OCI-LY3 (cell line): ENCODE measurements at regions not wholly inside any gene's neighbourhood (a gene's known extent, or its start where the extent isn't known, plus 50 kb on each side); places are given as distances from the start of the nearest gene placed in this dataset.

Source experiments
- H2AFZ ChIP-seq: fragments of 200-600, 300-600 bp; shearing (Covaris generic); 2 replicates; pipeline ENCODE4 v1.6.0; 2014; ENCODE audit warnings: antibody characterized with exemption, low read depth, low read length
- H3K27ac ChIP-seq: fragments of 200-600, 300-600 bp; sonication (generic); 2 replicates; pipeline ENCODE4 v1.5.1; 2014; ENCODE audit warnings: mild to moderate bottlenecking, low read length, moderate library complexity, mixed read lengths
- H3K27me3 ChIP-seq: fragments of 200-600, 300-600 bp; sonication (generic); 2 replicates; pipeline ENCODE4 v1.6.1; 2014; ENCODE audit warnings: low read depth, low read length, mixed read lengths
- H3K36me3 ChIP-seq: fragments of 200-600, 300-600 bp; sonication (generic); replicated peaks from 2 replicates; pipeline ENCODE3; 2014; ENCODE audit warnings: low read depth, low read length, mixed read lengths
- H3K4me1 ChIP-seq: fragments of 300-600, 200-600 bp; sonication (generic); 2 replicates; pipeline ENCODE4 v1.6.1; 2014; ENCODE audit warnings: low read length, mixed read lengths
- H3K4me2 ChIP-seq: fragments of 200-600, 300-600 bp; sonication (generic); 2 replicates; pipeline ENCODE4 v1.6.1; 2014; ENCODE audit warnings: low read length, mixed read lengths
- H3K4me3 ChIP-seq: fragments of 300-600, 200-600 bp; sonication (generic); 2 replicates; pipeline ENCODE4 v1.5.1; 2014; ENCODE audit warnings: antibody characterized with exemption, mild to moderate bottlenecking, low read length, moderate library complexity
- H3K79me2 ChIP-seq: fragments of 300-600, 200-600 bp; shearing (Covaris generic); 2 replicates; pipeline ENCODE4 v1.6.1; 2014; ENCODE audit warnings: mild to moderate bottlenecking, low read length, mixed read lengths
- H3K9ac ChIP-seq: fragments of 300-600, 200-600 bp; shearing (Covaris generic); 2 replicates; pipeline ENCODE4 v1.6.0; 2014; ENCODE audit warnings: mild to moderate bottlenecking, low read length, moderate library complexity
- H3K9me3 ChIP-seq: fragments of 200-600, 300-600 bp; shearing (Covaris generic); 2 replicates; pipeline ENCODE4 v1.6.1; 2014; ENCODE audit warnings: low read length, mixed read lengths; ENCODE audit not compliant: insufficient read depth
- H4K20me1 ChIP-seq: fragments of 200-600, 300-600 bp; sonication (generic); 2 replicates; pipeline ENCODE4 v1.6.1; 2016; ENCODE audit warnings: low read length, mixed read lengths; ENCODE audit not compliant: insufficient read depth
- EZH2phosphoT487 ChIP-seq: fragments of 200-600 bp; shearing (Covaris generic); IDR thresholded peaks from 2 replicates; pipeline ENCODE4 v1.6.1; 2018; ENCODE audit warnings: antibody characterized with exemption, mixed run types, low read depth
- TF ChIP-seq, protein P1 (sequence below): fragments of 200-600, 300-600 bp; sonication (generic); IDR thresholded peaks from 2 replicates; pipeline ENCODE4 v1.5.1; 2014; ENCODE audit warnings: antibody characterized with exemption, low read length, low read depth

DNA sequence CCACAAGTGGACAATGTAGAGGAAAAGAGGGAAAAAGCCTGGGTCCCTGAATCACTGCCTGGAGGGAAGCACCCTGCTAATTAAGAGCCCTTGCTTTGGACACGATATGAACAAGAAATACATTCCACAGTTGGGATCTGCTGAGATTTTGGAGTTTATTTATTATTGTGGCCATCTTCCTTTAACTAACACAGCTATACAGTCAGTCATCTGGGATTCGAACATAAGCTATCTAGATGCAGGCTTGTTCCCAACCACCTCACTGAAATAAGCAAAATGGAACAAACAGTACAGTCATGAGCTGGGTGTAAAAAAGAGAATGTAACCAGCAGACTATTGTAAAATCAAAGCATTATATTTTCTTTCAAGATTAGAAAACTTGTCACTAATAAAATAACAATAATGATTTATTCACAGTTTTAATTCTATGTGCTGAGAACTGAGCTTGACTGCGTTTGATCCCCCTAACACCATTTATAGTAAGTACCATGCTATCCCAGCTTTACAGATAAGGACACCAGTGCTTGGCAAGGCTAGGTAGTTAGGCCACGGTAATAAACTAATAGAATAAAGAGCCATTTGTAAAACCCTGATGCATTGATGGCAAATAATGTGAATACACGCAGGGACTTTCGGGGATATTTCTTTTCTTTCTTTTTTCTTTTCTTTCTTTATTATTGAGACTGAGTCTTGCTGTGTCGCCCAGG, 223.8 kb upstream of the KLF6 start:
- Histone ChIP-seq H3K9me3 (no peaks in the 10 kb centered on the region), H3K9ac (no peak overlapping the region), H4K20me1 (no peaks in the 10 kb centered on the region), H2AFZ (no peak overlapping the region), H3K4me2 (no peak overlapping the region), H3K79me2 (no peaks in the 10 kb centered on the region), H3K27me3 (no peaks in the 10 kb centered on the region), H3K36me3 (no peaks in the 10 kb centered on the region), H3K27ac (no peak overlapping the region), H3K4me1 (peaks cover 11% of the 10 kb centered on the region), H3K4me3 (no peak overlapping the region)
- no peak for TF ChIP-seq EZH2phosphoT487
- TF ChIP-seq, protein P1, sequence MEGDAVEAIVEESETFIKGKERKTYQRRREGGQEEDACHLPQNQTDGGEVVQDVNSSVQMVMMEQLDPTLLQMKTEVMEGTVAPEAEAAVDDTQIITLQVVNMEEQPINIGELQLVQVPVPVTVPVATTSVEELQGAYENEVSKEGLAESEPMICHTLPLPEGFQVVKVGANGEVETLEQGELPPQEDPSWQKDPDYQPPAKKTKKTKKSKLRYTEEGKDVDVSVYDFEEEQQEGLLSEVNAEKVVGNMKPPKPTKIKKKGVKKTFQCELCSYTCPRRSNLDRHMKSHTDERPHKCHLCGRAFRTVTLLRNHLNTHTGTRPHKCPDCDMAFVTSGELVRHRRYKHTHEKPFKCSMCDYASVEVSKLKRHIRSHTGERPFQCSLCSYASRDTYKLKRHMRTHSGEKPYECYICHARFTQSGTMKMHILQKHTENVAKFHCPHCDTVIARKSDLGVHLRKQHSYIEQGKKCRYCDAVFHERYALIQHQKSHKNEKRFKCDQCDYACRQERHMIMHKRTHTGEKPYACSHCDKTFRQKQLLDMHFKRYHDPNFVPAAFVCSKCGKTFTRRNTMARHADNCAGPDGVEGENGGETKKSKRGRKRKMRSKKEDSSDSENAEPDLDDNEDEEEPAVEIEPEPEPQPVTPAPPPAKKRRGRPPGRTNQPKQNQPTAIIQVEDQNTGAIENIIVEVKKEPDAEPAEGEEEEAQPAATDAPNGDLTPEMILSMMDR = no peak

DNA sequence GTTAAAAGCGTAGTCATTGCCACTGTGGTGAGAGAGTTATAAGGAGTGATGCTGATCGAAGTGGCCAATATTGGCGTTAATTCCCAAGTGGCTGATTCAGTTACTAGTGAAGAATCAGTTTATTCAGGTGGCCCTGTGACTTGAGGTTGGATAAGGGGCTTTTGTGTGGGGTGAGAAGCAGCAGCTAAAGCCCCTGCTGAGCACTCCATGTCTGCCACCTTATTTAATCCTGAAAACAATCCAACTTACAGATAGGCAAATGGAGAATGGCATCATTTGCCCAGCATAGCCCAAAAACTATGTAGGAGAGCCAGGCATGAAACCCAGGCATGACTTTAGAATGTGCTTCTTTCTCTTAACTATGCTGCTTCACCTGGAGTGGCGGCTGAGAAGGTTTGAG, 222.8 kb upstream of the KLF6 start:
- Histone ChIP-seq H3K27ac (no peak overlapping the region), H3K36me3 (no peaks in the 10 kb centered on the region), H3K79me2 (no peaks in the 10 kb centered on the region), H3K27me3 (no peaks in the 10 kb centered on the region), H4K20me1 (no peaks in the 10 kb centered on the region), H3K4me2 (no peak overlapping the region), H3K4me1 (peaks cover under 1% of the 10 kb centered on the region; the same call in 1 of the 2 replicates), H3K4me3 (no peak overlapping the region), H3K9ac (no peak overlapping the region), H3K9me3 (no peaks in the 10 kb centered on the region), H2AFZ (no peak overlapping the region)
- TF ChIP-seq, protein P1 = no peak
- TF ChIP-seq EZH2phosphoT487 = no peak

DNA sequence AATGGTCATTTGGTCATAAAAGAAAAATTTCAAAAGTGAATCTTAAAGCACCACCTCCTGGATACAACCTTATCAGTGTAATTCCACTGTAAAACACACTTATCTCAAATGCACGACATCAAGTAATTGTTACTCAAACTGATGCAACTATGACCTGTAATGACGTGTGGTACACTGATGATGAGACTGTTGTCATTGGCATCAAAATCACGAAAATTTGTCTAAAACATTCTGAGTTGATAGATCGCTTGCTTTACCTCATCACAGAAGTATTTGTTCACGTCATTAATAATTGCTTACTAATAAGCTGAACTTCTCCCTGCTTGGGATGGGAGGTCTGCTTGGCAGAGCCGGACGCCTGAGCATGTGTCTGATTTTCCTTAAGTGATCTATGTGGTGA, 221.8 kb upstream of the KLF6 start:
- Histone ChIP-seq H3K79me2 (no peaks in the 10 kb centered on the region), H3K27me3 (no peaks in the 10 kb centered on the region), H3K9me3 (no peaks in the 10 kb centered on the region), H3K4me2 (no peak overlapping the region), H3K4me3 (no peak overlapping the region), H3K27ac (no peak overlapping the region), H3K9ac (no peak overlapping the region), H3K36me3 (no peaks in the 10 kb centered on the region), H3K4me1 (no peaks in the 10 kb centered on the region), H2AFZ (no peak overlapping the region), H4K20me1 (no peaks in the 10 kb centered on the region)
- no peak for TF ChIP-seq EZH2phosphoT487
- TF ChIP-seq, protein P1 = no peak

DNA sequence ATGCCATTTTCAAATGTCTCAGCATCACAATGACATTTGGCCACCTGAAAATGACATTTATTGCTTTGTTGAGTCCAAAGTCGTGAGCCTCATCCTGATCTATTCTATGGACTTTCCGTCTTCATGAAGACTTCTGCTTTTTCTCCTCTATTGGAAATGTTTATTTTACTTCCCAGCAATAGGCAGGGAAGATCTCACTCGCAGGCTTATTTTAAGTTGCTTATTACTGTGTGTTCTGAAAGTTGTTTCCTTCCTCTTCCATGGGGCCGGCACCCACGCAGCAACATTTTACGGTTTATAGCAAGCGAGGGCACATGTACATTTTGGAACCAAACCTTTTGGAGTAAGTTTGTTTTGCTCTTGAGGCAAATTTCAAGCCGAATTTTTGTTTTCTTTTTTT, 221.0 kb upstream of the KLF6 start:
- H4K20me1 ChIP-seq = no peaks in the 10 kb centered on the region
- H3K9me3 ChIP-seq = no peaks in the 10 kb centered on the region
- no peak for TF ChIP-seq EZH2phosphoT487
- TF ChIP-seq, protein P1 = no peak
- H3K79me2 ChIP-seq = no peaks in the 10 kb centered on the region
- no peak overlapping the region for H3K9ac ChIP-seq
- H3K27ac ChIP-seq = no peak overlapping the region
- H3K36me3 ChIP-seq = no peaks in the 10 kb centered on the region
- H2AFZ ChIP-seq = no peak overlapping the region
- H3K27me3 ChIP-seq = no peaks in the 10 kb centered on the region
- H3K4me2 ChIP-seq = no peak overlapping the region
- H3K4me3 ChIP-seq = no peak overlapping the region
- no peaks in the 10 kb centered on the region; the same call in 1 of the 2 replicates for H3K4me1 ChIP-seq
